ENCODE measurements at regions not wholly inside any gene's neighbourhood (a gene's known extent, or its start where the extent isn't known, plus 50 kb on each side); places are given as distances from the start of the nearest gene placed in this dataset.
"Not testable (repeated sequence)": the region's sequence is repeated elsewhere in the genome, so short reads cannot be mapped to it uniquely, and the experiment has no call there.

DNA sequence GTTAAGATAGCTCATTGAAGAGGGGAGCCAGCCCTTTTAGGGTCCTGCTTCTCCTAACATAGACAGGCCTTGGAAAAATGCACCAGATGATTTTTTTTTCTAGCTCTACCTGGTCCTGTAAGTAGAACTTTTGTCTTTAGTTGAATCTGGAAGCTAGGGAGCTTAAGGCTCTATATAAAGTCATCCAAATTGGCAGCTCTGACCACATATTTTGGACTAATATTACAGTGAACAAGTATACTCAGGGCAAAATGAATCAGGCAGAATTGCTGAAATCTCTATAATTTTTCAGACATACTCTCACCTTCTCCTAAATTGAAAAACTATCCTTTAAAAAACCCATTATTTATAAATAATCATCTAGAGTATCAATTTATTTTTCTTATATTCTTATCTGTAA lies 375.6 kb downstream of the OSTF1 start:
- no peak for DNase-seq

GRCh38 chr9:75464726-75465125 lies 376.4 kb downstream of the OSTF1 start:
- no peak for DNase-seq

GRCh38 chr9:75467142-75467541 lies 378.8 kb downstream of the OSTF1 start:
- DNase-seq = no peak

DNA sequence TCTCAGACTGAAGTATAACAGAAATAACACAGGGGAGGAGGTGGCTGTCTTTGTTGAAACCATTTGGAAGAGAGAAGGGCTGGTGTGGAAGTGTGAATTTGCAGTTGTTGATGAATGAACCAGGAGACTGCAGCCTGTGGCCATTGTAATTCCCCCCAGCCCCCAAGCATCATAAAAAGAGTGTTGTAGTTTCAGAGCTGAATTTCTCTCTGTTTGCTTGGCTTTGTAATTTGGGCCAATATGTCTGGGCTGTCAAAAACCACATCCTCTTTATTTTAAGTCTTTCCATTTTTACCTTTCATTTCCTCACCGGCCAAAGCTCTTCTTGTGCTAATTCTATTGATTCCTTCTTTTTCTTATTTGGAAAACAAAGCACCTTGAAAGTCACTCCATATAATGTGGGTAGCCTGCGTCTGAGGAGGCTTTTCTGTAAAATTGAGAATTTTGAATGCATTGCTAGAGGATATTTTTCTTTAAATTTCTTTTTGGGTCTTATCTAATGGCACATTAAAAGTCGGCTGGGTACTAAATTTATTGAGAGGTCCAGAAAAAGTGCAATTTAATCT lies 383.3 kb downstream of the OSTF1 start:
- DNase-seq = no peak

- DNase-seq = no peak
These were observed 394.3 kb downstream of the OSTF1 start for GRCh38 chr9:75482566-75482965.

DNA sequence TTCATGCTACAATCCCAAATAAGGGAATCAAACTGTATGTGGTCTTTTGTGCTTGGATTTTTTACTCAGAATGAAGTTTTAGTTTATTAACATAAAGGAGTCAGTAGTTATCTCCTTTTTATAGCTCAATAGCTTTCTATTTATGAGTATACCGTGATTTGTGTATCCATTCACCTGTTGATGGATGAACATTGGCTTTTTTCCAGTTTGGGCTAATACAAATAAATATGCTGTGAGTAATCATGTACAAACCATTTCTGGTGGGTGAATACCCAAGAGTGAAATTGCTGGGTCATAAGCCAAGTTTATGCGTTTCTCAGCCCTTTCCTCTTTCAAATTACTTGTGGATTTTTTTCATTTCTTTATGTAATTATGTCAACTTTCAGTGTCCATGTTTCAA lies 395.3 kb downstream of the OSTF1 start:
- DNase-seq = no peak

DNA sequence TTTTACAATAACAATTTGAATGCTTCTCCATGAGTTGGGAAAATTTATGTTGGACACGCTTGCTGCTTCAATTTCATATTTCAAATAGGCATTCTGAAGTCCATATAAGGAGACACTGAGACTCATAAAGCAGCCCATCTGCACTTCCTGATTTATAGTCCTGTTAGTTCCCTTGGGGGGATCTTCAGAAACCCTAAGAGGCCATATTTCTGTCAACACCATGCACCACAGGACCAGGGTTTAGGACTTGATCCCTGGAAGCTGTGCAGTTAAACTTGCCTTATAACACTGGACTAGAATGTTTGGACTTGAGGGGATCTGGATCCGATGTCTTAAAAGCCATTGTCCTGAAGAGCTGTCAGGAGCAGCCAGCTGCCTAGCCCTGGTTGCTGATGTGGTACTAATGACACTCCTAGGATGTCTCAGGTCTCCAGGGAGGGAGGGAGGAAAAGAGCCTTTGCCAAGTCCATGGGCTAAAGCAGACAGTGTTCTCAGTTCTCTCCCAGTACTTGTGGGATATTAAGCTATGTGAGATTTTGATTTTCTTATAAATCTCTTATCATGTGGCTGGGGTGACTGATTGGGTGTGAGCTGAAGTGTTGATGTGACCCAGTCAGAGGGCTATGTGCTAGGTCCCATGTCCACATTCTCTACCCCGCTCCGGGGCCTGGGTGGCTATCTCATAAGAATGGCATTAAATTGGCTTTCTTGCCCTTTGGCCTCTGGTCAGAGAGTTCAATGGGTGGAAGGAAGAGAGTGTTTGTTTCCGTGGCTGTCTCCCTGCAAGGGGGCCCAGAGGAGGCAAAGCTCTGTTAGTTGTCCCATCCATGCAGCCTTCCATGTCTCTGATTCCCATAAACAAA lies 399.8 kb downstream of the OSTF1 start:
- DNase-seq = peak; percentile 39

DNA sequence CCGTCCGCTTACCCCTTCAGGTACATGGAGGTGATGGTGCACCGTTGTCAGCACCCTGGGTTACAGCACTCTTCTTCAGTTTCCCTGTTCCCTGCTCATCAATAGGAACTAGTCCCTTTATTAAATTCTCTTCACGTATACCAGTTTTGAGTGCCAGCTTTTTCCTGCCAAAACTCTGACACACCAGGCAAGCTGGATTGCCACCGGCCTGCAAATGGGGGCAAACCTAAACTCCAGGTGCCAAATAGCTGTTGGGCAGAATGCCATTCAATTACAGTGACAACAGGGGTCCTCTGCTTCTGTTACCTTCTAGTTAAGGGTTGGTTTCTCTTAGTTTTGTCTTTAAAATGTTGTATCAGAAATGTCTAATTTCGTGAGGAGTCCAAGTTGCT lies 400.4 kb downstream of the OSTF1 start:
- DNase-seq = no peak

- DNase-seq = no peak
These were observed 400.1 kb upstream of the PCSK5 start for GRCh38 chr9:75490326-75490725.

DNA sequence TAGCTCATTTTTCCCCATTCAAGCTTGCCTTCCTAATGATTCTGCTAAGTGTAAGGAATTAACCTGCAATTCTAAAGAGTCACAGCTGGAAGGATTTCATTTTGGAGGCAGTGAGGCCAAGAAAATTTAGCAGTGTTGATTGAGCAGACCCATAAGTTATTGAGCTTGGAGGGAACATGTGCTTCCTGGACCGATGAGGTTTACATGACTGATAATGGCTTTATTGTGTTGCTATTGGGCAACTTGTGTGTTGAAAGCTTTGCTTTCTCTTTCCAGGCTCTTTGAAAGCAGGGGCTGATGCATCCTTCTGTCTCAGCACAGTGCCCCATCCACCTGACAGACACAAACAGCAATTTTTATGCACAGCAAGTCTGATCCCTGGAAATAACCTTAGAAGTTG lies 398.9 kb upstream of the PCSK5 start:
- DNase-seq = no peak

DNA sequence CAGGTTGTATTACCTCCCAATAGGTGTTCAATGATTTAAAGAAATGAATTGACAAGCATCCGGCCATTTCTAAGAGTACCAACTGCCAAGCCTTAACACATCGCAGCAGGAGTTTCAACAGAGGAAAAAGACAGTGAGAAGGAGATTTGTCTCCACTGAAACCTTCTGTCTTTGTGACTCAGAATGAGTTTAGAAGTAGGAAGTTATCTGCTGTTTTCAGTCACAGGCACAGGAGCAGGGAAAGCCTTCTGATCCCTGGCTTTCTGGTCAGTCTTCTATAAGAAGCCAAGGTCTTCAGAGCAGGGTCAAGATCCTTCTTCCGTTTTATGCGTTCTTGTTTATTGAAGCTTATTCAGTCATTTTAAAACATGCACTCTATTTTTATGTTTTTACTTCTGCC lies 390.7 kb upstream of the PCSK5 start:
- no peak for DNase-seq

DNA sequence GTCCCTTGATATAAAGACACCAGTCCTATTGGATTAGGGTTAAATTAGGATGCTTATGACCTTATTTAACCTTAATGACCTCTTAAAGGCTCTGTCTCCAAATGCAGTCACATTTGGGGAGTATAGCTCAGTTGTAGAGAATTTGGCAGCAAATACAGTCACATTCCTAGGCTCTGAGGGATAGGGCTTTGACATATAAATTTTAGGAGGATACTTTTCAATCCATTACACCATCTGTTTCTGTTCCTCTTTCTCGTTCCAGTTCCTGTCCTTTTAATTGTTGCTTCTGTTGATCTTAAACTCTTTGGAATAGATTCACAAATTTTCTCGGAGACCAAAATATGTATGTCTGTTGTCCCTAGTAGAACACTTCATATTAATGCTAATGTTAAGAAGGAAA lies 390.0 kb upstream of the PCSK5 start:
- DNase-seq = no peak

DNA sequence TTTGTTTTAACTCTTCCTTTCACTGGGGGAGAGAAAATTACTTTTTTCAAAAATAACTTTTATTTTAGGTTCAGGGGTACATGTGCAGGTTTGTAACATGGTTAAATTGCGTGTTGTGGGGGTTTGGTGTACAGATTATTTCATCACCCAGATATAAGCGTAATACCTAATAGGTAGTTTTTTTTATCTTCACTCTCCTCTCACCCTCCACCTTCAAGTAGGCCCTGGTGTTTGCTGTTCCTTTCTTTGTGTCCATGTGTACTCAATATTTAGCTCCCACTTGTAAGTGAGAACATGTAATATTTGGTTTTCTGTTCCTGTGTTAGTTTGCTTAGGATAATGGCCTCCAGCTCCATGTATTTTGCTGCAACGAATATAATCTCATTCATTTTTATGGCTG lies 389.5 kb upstream of the PCSK5 start:
- DNase-seq = not testable (repeated sequence)

GRCh38 chr9:75504721-75505120 lies 385.8 kb upstream of the PCSK5 start:
- no peak for DNase-seq

- DNase-seq = no peak
These were observed 384.8 kb upstream of the PCSK5 start for GRCh38 chr9:75505654-75506053.

DNA sequence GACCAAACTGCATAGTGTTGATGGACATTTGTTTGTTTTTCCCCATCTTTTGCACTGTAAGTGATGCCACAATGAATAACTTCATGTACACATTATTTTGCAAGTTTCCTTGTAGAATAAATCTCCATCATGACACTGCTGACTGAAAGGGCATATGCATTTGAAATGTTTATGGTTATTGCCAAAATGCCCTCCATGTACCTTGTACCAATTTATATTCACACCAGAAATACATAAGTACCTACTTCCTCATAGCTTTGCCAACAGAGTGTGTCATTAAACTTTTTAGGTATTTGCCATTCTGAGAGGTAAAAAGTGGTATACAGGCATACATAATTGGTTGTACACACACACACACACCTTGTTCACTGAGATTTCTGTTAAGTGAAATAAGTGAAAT lies 361.0 kb upstream of the PCSK5 start:
- DNase-seq = no peak

- DNase-seq = no peak
These were observed 358.9 kb upstream of the PCSK5 start for GRCh38 chr9:75531588-75531987.

DNA sequence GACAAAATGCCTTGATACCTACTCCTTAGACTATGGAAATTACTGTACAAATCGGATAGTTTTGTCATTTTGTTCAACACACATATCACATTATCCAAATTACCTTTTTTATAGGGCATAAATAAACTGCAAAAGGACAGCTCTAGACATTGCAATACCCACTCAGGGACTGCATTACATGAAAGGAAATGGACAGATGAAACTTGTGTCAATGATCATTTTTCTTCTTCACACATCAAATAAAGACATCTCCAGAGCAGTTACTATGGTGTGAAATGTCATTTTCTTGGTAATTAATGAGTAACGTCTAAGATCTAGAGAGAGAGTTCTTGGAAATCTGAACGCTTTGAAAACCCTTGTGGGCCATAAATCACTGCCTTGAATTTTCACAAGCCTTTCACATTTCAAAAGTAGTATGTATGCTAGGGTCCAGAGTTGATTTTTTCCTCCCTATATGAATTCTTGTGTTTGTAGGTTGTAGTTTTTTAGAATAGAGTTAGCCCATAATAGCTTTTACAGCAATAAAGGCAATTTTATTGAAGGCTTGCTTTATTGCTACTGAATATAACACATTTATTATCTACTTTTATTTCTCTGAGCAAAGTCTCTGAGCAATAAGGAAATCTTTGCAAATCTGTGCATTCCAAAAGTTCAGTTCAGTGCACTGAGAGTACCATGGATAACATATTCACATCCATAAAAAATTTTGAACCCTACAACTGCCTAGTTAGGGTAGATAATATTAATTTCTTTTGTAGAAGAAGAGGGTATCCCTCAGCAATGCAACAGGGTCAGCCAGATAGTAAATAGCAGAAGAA lies 358.0 kb upstream of the PCSK5 start:
- DNase-seq = no peak

GRCh38 chr9:75539523-75539922 lies 350.9 kb upstream of the PCSK5 start:
- no peak for DNase-seq

DNA sequence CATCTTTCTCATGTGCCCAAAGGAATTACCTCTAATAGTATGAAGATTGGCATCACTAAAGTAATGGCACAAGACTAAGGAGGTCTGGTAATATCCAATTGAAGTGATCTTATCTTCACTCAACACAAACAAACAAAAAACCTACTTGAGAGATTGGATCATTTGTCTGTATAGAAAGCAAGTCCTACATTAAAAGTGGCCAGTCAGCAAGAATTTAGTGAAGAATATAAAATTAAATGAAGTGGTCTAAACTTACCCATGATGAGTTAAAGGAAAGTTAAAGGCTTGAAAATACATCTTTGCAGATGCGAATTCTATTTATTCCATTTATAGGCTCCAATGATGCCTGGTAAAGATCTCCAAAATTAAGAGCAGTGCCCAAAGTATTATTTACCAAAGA lies 350.3 kb upstream of the PCSK5 start:
- no peak for DNase-seq

DNA sequence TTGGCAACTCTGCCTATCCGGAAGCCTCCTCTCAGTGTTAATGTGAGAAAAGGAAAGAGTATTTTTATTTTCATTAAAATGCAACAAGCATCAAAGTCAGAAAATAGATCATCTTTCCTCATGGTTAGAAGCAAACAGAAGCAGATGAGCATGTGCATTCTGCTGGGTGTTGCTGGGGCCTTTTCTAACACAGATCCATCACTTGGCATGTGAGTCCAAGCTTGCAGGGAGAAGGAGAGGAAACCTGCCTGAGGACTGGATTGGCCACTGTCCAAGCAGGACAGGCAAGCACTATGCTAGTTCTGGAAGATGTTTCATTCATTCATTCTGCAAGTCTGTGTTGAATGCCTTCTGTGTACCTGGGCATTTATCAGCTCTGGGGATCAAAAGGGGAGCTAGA lies 348.7 kb upstream of the PCSK5 start:
- no peak for DNase-seq

DNA sequence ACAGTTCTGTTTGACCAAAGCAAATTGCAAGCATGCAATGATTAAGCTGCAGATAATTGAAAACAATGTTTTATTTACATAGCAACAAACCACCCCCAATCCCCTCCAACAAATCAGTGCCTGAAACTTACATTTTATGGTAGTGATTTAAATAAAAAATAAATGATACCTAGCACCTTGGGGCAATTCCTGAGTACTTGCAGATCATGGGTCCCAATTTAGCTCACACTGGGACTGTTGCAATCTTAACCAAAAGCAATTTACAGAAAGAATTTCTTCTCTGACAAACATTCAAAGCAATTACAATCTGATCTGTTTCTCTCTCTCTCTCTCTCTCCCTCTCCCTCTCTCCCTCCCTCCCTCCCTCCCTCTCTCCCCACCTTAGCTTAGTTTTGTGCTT lies 345.7 kb upstream of the PCSK5 start:
- no peak for DNase-seq

DNA sequence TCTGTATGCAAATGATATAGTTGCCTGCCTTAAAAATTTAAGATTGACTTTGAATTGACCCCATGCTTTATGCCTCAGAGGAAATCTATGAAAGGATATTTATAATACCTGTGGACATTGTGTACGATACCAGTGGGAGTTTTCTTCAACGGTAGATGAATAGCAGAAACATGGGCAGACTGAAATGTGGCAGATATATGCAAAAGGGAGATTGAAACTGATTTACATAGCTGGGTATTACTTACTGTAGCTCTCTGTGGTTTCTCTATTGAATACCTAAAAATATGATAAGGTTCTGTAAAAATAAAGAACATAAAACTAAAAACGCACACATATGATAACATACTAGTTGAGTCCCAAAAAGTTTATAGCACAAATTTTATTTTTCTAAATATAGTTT lies 345.2 kb upstream of the PCSK5 start:
- no peak for DNase-seq

DNA sequence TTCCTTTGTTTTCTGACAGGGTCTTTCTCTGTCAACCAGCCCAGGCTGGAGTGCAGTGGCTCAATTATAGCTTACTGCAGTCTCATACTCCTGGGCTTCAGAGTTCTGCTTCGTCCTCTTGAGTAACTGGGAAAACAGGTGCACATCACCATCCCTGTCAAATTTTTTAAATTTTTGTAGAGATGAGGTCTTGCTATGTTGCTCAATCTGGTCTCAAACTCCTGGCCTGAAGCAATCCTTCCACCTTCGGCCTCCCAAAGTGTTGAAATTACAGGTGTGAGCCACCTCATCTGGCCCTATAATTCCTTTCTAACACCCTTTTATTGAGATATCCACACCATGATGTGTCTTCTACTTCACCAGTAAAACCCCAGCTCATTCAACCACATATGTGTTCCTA lies 341.6 kb upstream of the PCSK5 start:
- no peak for DNase-seq
